HEK293 (cell line): ENCODE measurements at regions not wholly inside any gene's neighbourhood (a gene's known extent, or its start where the extent isn't known, plus 50 kb on each side); places are given as distances from the start of the nearest gene placed in this dataset.

ENCODE experiments used
- BCL11A ChIP-seq: fragments of 450-650 bp; formaldehyde crosslinking; IDR thresholded peaks from 2 replicates; pipeline ENCODE4 v1.5.1; 2016; ENCODE audit warnings: low read depth, missing biosample characterization, missing genetic modification characterization
- BCL11B ChIP-seq: fragments of 450-650 bp; formaldehyde crosslinking; IDR thresholded peaks from 2 replicates; pipeline ENCODE4 v1.5.1; 2016; ENCODE audit warnings: low read depth, missing biosample characterization, missing genetic modification characterization
- EGR2 ChIP-seq: fragments of 450-650 bp; formaldehyde crosslinking; IDR thresholded peaks from 2 replicates; pipeline ENCODE4 v1.5.1; 2016; ENCODE audit warnings: low read depth, missing biosample characterization, missing genetic modification characterization
- GLI2 ChIP-seq: fragments of 450-650 bp; formaldehyde crosslinking; IDR thresholded peaks from 2 replicates; pipeline ENCODE4; 2017; ENCODE audit warnings: missing biosample characterization, missing genetic modification characterization, low read depth, borderline replicate concordance
- GLI4 ChIP-seq: fragments of 450-650 bp; formaldehyde crosslinking; IDR thresholded peaks from 2 replicates; pipeline ENCODE4 v1.5.1; 2016; ENCODE audit warnings: missing biosample characterization, missing genetic modification characterization
- HIC1 ChIP-seq: fragments of 450-650 bp; formaldehyde crosslinking; IDR thresholded peaks from 2 replicates; pipeline ENCODE4 v1.5.1; 2016; ENCODE audit warnings: missing biosample characterization, missing genetic modification characterization
- KLF10 ChIP-seq: fragments of 450-650 bp; IDR thresholded peaks from 2 replicates; pipeline ENCODE4 v1.5.1; 2018; ENCODE audit warnings: missing biosample characterization, mild to moderate bottlenecking, missing genetic modification characterization
- KLF8 ChIP-seq: fragments of 450-650 bp; formaldehyde crosslinking; IDR thresholded peaks from 2 replicates; pipeline ENCODE4 v1.5.1; 2016; ENCODE audit warnings: missing biosample characterization, missing genetic modification characterization
- KLF9 ChIP-seq: fragments of 450-650 bp; formaldehyde crosslinking; IDR thresholded peaks from 2 replicates; pipeline ENCODE4 v1.5.1; 2016; ENCODE audit warnings: missing biosample characterization, missing genetic modification characterization, low read depth
- MYNN ChIP-seq: fragments of 450-650 bp; formaldehyde crosslinking; IDR thresholded peaks from 2 replicates; pipeline ENCODE4 v1.5.1; 2016; ENCODE audit warnings: missing biosample characterization, missing genetic modification characterization, borderline replicate concordance
- SCRT2 ChIP-seq: fragments of 450-650 bp; formaldehyde crosslinking; IDR thresholded peaks from 2 replicates; pipeline ENCODE4 v1.5.1; 2016; ENCODE audit warnings: missing biosample characterization, missing genetic modification characterization
- YY1 ChIP-seq: fragments of 450-650 bp; formaldehyde crosslinking; IDR thresholded peaks from 2 replicates; pipeline ENCODE4 v1.5.1; 2018; ENCODE audit warnings: missing biosample characterization, missing genetic modification characterization
- ZBTB21 ChIP-seq: fragments of 450-650 bp; formaldehyde crosslinking; IDR thresholded peaks from 2 replicates; pipeline ENCODE4 v1.5.1; 2017; ENCODE audit warnings: missing biosample characterization, missing genetic modification characterization
- ZBTB48 ChIP-seq: fragments of 450-650 bp; formaldehyde crosslinking; IDR thresholded peaks from 2 replicates; pipeline ENCODE4 v1.5.1; 2016; ENCODE audit warnings: missing biosample characterization, missing genetic modification characterization
- ZFHX2 ChIP-seq: fragments of 450-650 bp; formaldehyde crosslinking; conservative IDR thresholded peaks from 2 replicates; pipeline ENCODE4 v1.5.1; 2016; ENCODE audit warnings: missing biosample characterization, missing genetic modification characterization
- ZIC2 ChIP-seq: fragments of 450-650 bp; formaldehyde crosslinking; IDR thresholded peaks from 2 replicates; pipeline ENCODE4 v1.5.1; 2016; ENCODE audit warnings: missing biosample characterization, missing genetic modification characterization
- ZNF10 ChIP-seq: fragments of 450-650 bp; formaldehyde crosslinking; IDR thresholded peaks from 2 replicates; pipeline ENCODE4 v1.5.1; 2017; ENCODE audit warnings: missing biosample characterization, missing genetic modification characterization
- ZNF148 ChIP-seq: fragments of 450-650 bp; formaldehyde crosslinking; IDR thresholded peaks from 2 replicates; pipeline ENCODE4 v1.5.0; 2017; ENCODE audit warnings: missing biosample characterization, missing genetic modification characterization, borderline replicate concordance
- ZNF202 ChIP-seq: fragments of 450-650 bp; formaldehyde crosslinking; IDR thresholded peaks from 2 replicates; pipeline ENCODE4 v1.5.1; 2016; ENCODE audit warnings: missing biosample characterization, missing genetic modification characterization, borderline replicate concordance
- ZNF24 ChIP-seq: fragments of 450-650 bp; formaldehyde crosslinking; IDR thresholded peaks from 2 replicates; pipeline ENCODE4 v1.5.1; 2016; ENCODE audit warnings: missing biosample characterization, missing genetic modification characterization
- ZNF274 ChIP-seq, 2 experiments: fragments of 200-500 bp in 1 of 2; fragments of 450-650 bp in 1 of 2; sonication (Bioruptor generic) in 1 of 2; formaldehyde crosslinking in 1 of 2; IDR thresholded peaks; 2 replicates each; pipeline versions ENCODE4 v1.5.1 to v1.6.1; 2014 to 2016; ENCODE audit warnings: borderline replicate concordance in 1 of 2, inconsistent platforms in 1 of 2, low read length in 1 of 2, missing biosample characterization in 1 of 2, missing genetic modification characterization in 1 of 2
- ZNF280D ChIP-seq: fragments of 450-650 bp; formaldehyde crosslinking; IDR thresholded peaks from 2 replicates; pipeline ENCODE4 v1.5.1; 2016; ENCODE audit warnings: missing biosample characterization, missing genetic modification characterization
- ZNF335 ChIP-seq: fragments of 450-650 bp; formaldehyde crosslinking; conservative IDR thresholded peaks from 2 replicates; pipeline ENCODE4 v1.5.1; 2016; ENCODE audit warnings: missing biosample characterization, missing genetic modification characterization
- ZNF354C ChIP-seq: fragments of 450-650 bp; formaldehyde crosslinking; IDR thresholded peaks from 2 replicates; pipeline ENCODE4 v1.5.1; 2016; ENCODE audit warnings: missing biosample characterization, missing genetic modification characterization, low read depth, borderline replicate concordance
- ZNF37A ChIP-seq: fragments of 450-650 bp; IDR thresholded peaks from 2 replicates; pipeline ENCODE4 v1.5.1; 2018; ENCODE audit warnings: missing biosample characterization, missing genetic modification characterization
- ZNF510 ChIP-seq: fragments of 450-650 bp; formaldehyde crosslinking; IDR thresholded peaks from 2 replicates; pipeline ENCODE4 v1.5.1; 2018; ENCODE audit warnings: mild to moderate bottlenecking, missing genetic modification characterization, missing biosample characterization; ENCODE audit not compliant: insufficient replicate concordance
- ZNF747 ChIP-seq: fragments of 450-650 bp; formaldehyde crosslinking; IDR thresholded peaks from 2 replicates; pipeline ENCODE4 v1.5.1; 2016; ENCODE audit warnings: missing biosample characterization, missing genetic modification characterization
- ZNF785 ChIP-seq: fragments of 450-650 bp; formaldehyde crosslinking; IDR thresholded peaks from 2 replicates; pipeline ENCODE4 v1.5.1; 2016; ENCODE audit warnings: missing biosample characterization, missing genetic modification characterization
- ZSCAN5A ChIP-seq: fragments of 450-650 bp; formaldehyde crosslinking; IDR thresholded peaks from 2 replicates; pipeline ENCODE4 v1.5.1; 2016; ENCODE audit warnings: missing biosample characterization, missing genetic modification characterization
- ZXDB ChIP-seq: fragments of 450-650 bp; formaldehyde crosslinking; IDR thresholded peaks from 2 replicates; pipeline ENCODE4 v1.5.1; 2016; ENCODE audit warnings: missing biosample characterization, missing genetic modification characterization

GRCh38 chr10:78302989-78303854, 269.6 kb downstream of the RPS24 start (continued):
- peak; percentile 70 for TF ChIP-seq HIC1 (tag by site-specific recombination)
- TF ChIP-seq ZNF354C (tag by site-specific recombination): no peak
- no peak for TF ChIP-seq ZSCAN5A (tag by site-specific recombination)
- peak; percentile 35; the same call in 1 of the 2 replicates for TF ChIP-seq BCL11A (tag by site-specific recombination)
- peak; percentile 22; the same call in 1 of the 2 replicates for TF ChIP-seq ZNF24 (tag by site-specific recombination)
- peak; percentile 66 for TF ChIP-seq ZXDB (tag by site-specific recombination)
- TF ChIP-seq GLI4 (tag by site-specific recombination): 0 out of 2 replicates have a peak, but pooled peaks have one; percentile 81
- TF ChIP-seq EGR2 (tag by site-specific recombination): peak; percentile 90
- TF ChIP-seq ZNF148 (tag by site-specific recombination): no peak
- TF ChIP-seq SCRT2 (tag by site-specific recombination): no peak
- TF ChIP-seq BCL11B (tag by site-specific recombination): peak; percentile 45; the same call in 1 of the 2 replicates
- TF ChIP-seq ZNF280D (tag by site-specific recombination): no peak
- TF ChIP-seq KLF8: peak; percentile 84
- no peak for TF ChIP-seq GLI2
- no peak for TF ChIP-seq ZNF747 (tag by site-specific recombination)
- TF ChIP-seq ZBTB48: peak; percentile 52
- peak; percentile 97 for TF ChIP-seq ZFHX2 (tag by site-specific recombination)
- peak; percentile 68 for TF ChIP-seq ZIC2
- TF ChIP-seq ZNF274 (IDR thresholded peaks at IDR 0.05; ENCODE audit: low read length): no peak
- no peak for TF ChIP-seq ZNF274 (tag by site-specific recombination; IDR thresholded peaks at IDR 0.05; ENCODE audit: borderline replicate concordance)
- TF ChIP-seq ZBTB21 (tag by site-specific recombination): 0 out of 2 replicates have a peak, but pooled peaks have one; percentile 16
- peak; percentile 26; the same call in 1 of the 2 replicates for TF ChIP-seq ZNF785 (tag by site-specific recombination)
- TF ChIP-seq KLF10 (tag by site-specific recombination): peak; percentile 85
- peak; percentile 67 for TF ChIP-seq KLF9 (tag by site-specific recombination)
- TF ChIP-seq ZNF10 (tag by site-specific recombination): peak; percentile 52; the same call in 1 of the 2 replicates
- TF ChIP-seq ZNF510 (tag by site-specific recombination): no peak
- TF ChIP-seq YY1: peak; percentile 87
- TF ChIP-seq MYNN: peak; percentile 12; the same call in 1 of the 2 replicates
- peak; percentile 100 for TF ChIP-seq ZNF202 (tag by site-specific recombination)
- peak; percentile 81 for TF ChIP-seq ZNF335 (tag by site-specific recombination)
- no peak for TF ChIP-seq ZNF37A
